ENCODE measurements at regions not wholly inside any gene's neighbourhood (a gene's known extent, or its start where the extent isn't known, plus 50 kb on each side); places are given as distances from the start of the nearest gene placed in this dataset.

- H3K4me3 ChIP-seq (ENCODE audit: low read depth in 1 of 3, low read length in 3 of 3): no peak overlapping the region
- TF ChIP-seq RAD21 (IDR thresholded peaks at IDR 0.05): no peak
- TF ChIP-seq REST (IDR thresholded peaks at IDR 0.05): no peak
- no peak for TF ChIP-seq ZBTB33 (IDR thresholded peaks at IDR 0.05)
- no peak for TF ChIP-seq CTCF (IDR thresholded peaks at IDR 0.05; ENCODE audit: low read depth, low read length, missing input control)
- no peak for TF ChIP-seq HNF4A (conservative IDR thresholded peaks at IDR 0.05)
- TF ChIP-seq HNF4G (IDR thresholded peaks at IDR 0.05): no peak
- TF ChIP-seq YY1 (IDR thresholded peaks at IDR 0.05): no peak
- no peak for TF ChIP-seq GABPA (IDR thresholded peaks at IDR 0.05 in 1 of 2, conservative IDR thresholded peaks at IDR 0.05 in 1 of 2)
- no peak for TF ChIP-seq MAX (IDR thresholded peaks at IDR 0.05)
- no peak for TF ChIP-seq RXRA (IDR thresholded peaks at IDR 0.05)
- no peak for TF ChIP-seq ATF3 (IDR thresholded peaks at IDR 0.05)
- no peak for TF ChIP-seq FOXA2 (IDR thresholded peaks at IDR 0.05)
- TF ChIP-seq JUND (IDR thresholded peaks at IDR 0.05): no peak
- TF ChIP-seq NR2F2 (IDR thresholded peaks at IDR 0.05): no peak
- no peak overlapping the region for H3K9ac ChIP-seq (ENCODE audit: low read depth in 1 of 2, low read length in 2 of 2)
- no peaks in the 10 kb centered on the region for H3K36me3 ChIP-seq (ENCODE audit: control insufficient read depth in 4 of 4, insufficient read depth in 3 of 4, low read depth in 1 of 4, low read length in 3 of 4)
- no peaks in the 10 kb centered on the region for H3K9me3 ChIP-seq (ENCODE audit: control insufficient read depth in 4 of 4, low read length in 3 of 4)
- WGBS: 71% methylated on average over 2 of the region's 2 CpGs
- H3K4me1 ChIP-seq (ENCODE audit: control insufficient read depth in 4 of 4, insufficient read depth in 4 of 4, low read length in 3 of 4): peaks cover 0 to 2% (median 0%) of the 10 kb centered on the region in 4 donors
- H3K27me3 ChIP-seq (ENCODE audit: control insufficient read depth in 4 of 4, insufficient read depth in 4 of 4, low read length in 3 of 4): no peaks in the 10 kb centered on the region
- DNase-seq (ENCODE audit: low spot score): no peak
- H3K27ac ChIP-seq (ENCODE audit: low read depth in 1 of 2, low read length in 2 of 2): no peak overlapping the region
These were observed 407.3 kb downstream of the MRPL39 start for GRCh38 chr21:25199944-25200343.

- DNase-seq (ENCODE audit: low spot score): no peak
- Histone ChIP-seq H3K9ac (ENCODE audit: low read depth in 1 of 2, low read length in 2 of 2) (no peak overlapping the region), H3K36me3 (ENCODE audit: control insufficient read depth in 4 of 4, insufficient read depth in 3 of 4, low read depth in 1 of 4, low read length in 3 of 4) (no peaks in the 10 kb centered on the region), H3K27ac (ENCODE audit: low read depth in 1 of 2, low read length in 2 of 2) (no peak overlapping the region), H3K4me1 (ENCODE audit: control insufficient read depth in 4 of 4, insufficient read depth in 4 of 4, low read length in 3 of 4) (peaks cover 2 to 13% (median 11%) of the 10 kb centered on the region in 4 donors), H3K9me3 (ENCODE audit: control insufficient read depth in 4 of 4, low read length in 3 of 4) (no peaks in the 10 kb centered on the region), H3K27me3 (ENCODE audit: control insufficient read depth in 4 of 4, insufficient read depth in 4 of 4, low read length in 3 of 4) (no peaks in the 10 kb centered on the region), H3K4me3 (ENCODE audit: low read depth in 1 of 3, low read length in 3 of 3) (no peak overlapping the region)
- TF ChIP-seq HNF4G (IDR thresholded peaks at IDR 0.05) (no peak), ATF3 (IDR thresholded peaks at IDR 0.05) (no peak), TAF1 (conservative IDR thresholded peaks at IDR 0.05) (no peak), ZBTB33 (IDR thresholded peaks at IDR 0.05) (no peak), SP1 (IDR thresholded peaks at IDR 0.05) (no peak), JUND (IDR thresholded peaks at IDR 0.05) (no peak), NR2F2 (IDR thresholded peaks at IDR 0.05) (no peak)
These were observed 416.1 kb downstream of the MRPL39 start for GRCh38 chr21:25191141-25191540.
